Skeletal muscle cell (primary cell): ENCODE measurements at regions not wholly inside any gene's neighbourhood (a gene's known extent, or its start where the extent isn't known, plus 50 kb on each side); places are given as distances from the start of the nearest gene placed in this dataset.

ENCODE experiments used
- DNase-seq: peaks from one replicate; pipeline ENCODE4 v3.0.0-alpha.2; 2010; ENCODE audit warnings: low read depth
- H3K4me3 ChIP-seq: 2 replicates; pipeline ENCODE4 v1.5.1; 2011; ENCODE audit warnings: low read depth, mild to moderate bottlenecking, control low read depth, low read length, moderate library complexity

- DNase-seq = no peak
- H3K4me3 ChIP-seq = no peak overlapping the region
Observed at GRCh38 chr7:98518159-98518947, 98.7 kb upstream of the NPTX2 start.

GRCh38 chr7:98515201-98515600 lies 101.9 kb upstream of the NPTX2 start:
- DNase-seq = no peak
- H3K4me3 ChIP-seq = no peak overlapping the region

GRCh38 chr7:98514211-98515031 lies 102.7 kb upstream of the NPTX2 start:
- no peak for DNase-seq

GRCh38 chr7:98511175-98511574 lies 105.9 kb upstream of the NPTX2 start:
- H3K4me3 ChIP-seq = no peak overlapping the region
- no peak for DNase-seq

More at GRCh38 chr7:98514211-98515031, 102.7 kb upstream of the NPTX2 start:
- H3K4me3 ChIP-seq = no peak overlapping the region

- DNase-seq = no peak
- no peak overlapping the region for H3K4me3 ChIP-seq
Observed at GRCh38 chr7:98509836-98510235, 107.2 kb upstream of the NPTX2 start.

- DNase-seq = no peak
- no peak overlapping the region for H3K4me3 ChIP-seq
Observed at GRCh38 chr7:98506471-98506870, 105.6 kb upstream of the BAIAP2L1 start.

- no peak overlapping the region for H3K4me3 ChIP-seq
- no peak for DNase-seq
Observed at GRCh38 chr7:98500764-98501163, 99.9 kb upstream of the BAIAP2L1 start.

- DNase-seq = no peak
- H3K4me3 ChIP-seq = no peak overlapping the region
Observed at GRCh38 chr7:98496618-98497017, 95.7 kb upstream of the BAIAP2L1 start.

GRCh38 chr7:98495200-98495955 lies 94.5 kb upstream of the BAIAP2L1 start:
- DNase-seq = no peak

GRCh38 chr7:98493030-98493778 lies 92.3 kb upstream of the BAIAP2L1 start:
- no peak overlapping the region for H3K4me3 ChIP-seq
- DNase-seq = no peak

More at GRCh38 chr7:98495200-98495955, 94.5 kb upstream of the BAIAP2L1 start:
- H3K4me3 ChIP-seq = no peak overlapping the region

GRCh38 chr7:98488167-98488566 lies 87.3 kb upstream of the BAIAP2L1 start:
- DNase-seq = no peak
- H3K4me3 ChIP-seq = no peak overlapping the region

- DNase-seq = no peak
- no peak overlapping the region for H3K4me3 ChIP-seq
Observed at GRCh38 chr7:98483964-98484545, 83.2 kb upstream of the BAIAP2L1 start.

- no peak overlapping the region for H3K4me3 ChIP-seq
- no peak for DNase-seq
Observed at GRCh38 chr7:98483276-98483963, 82.5 kb upstream of the BAIAP2L1 start.

- H3K4me3 ChIP-seq = no peak overlapping the region
- DNase-seq = no peak
Observed at GRCh38 chr7:98479318-98479717, 78.4 kb upstream of the BAIAP2L1 start.

GRCh38 chr7:98475352-98475751 lies 74.5 kb upstream of the BAIAP2L1 start:
- DNase-seq = no peak
- H3K4me3 ChIP-seq = no peak overlapping the region

GRCh38 chr7:98474558-98474957 lies 73.7 kb upstream of the BAIAP2L1 start:
- no peak overlapping the region for H3K4me3 ChIP-seq
- DNase-seq = no peak

GRCh38 chr7:98472521-98472954 lies 71.6 kb upstream of the BAIAP2L1 start:
- DNase-seq = no peak
- no peak overlapping the region for H3K4me3 ChIP-seq

GRCh38 chr7:98470485-98471240 lies 69.8 kb upstream of the BAIAP2L1 start:
- DNase-seq = no peak
- no peak overlapping the region for H3K4me3 ChIP-seq
